Esophagus squamous epithelium (tissue), 5 donors: ENCODE measurements at regions not wholly inside any gene's neighbourhood (a gene's known extent, or its start where the extent isn't known, plus 50 kb on each side); places are given as distances from the start of the nearest gene placed in this dataset.

Source experiments
- DNase-seq: peaks from one replicate; lab custom pipeline; 2025; lab: John Stamatoyannopoulos, UW
- H3K27ac ChIP-seq, 4 donors: fragments of 200-600 bp; sonication (generic); one replicate each; pipeline ENCODE4 v1.5.1; 2016 to 2019; ENCODE audit warnings: mild to moderate bottlenecking in 1 of 4
- H3K27me3 ChIP-seq, 4 donors: fragments of 200-600 bp; sonication (generic); 1 replicate in 3 of 4; 2 replicates in 1 of 4; pipeline versions ENCODE4 v1.5.1 to v1.6.0; 2017 to 2021; ENCODE audit warnings: antibody characterized with exemption in 1 of 4
- H3K36me3 ChIP-seq, 3 donors: fragments of 200-600 bp; sonication (generic); one replicate each; pipeline ENCODE4 v1.5.1; 2016 to 2019
- H3K4me1 ChIP-seq, 3 donors: fragments of 200-600 bp; sonication (generic); one replicate each; pipeline ENCODE4 v1.5.1; 2017 to 2019
- H3K4me3 ChIP-seq, 4 donors: fragments of 200-600 bp; sonication (generic); 1 replicate in 3 of 4; 2 replicates in 1 of 4; pipeline ENCODE4 v1.5.1; 2016 to 2019; ENCODE audit warnings: mild to moderate bottlenecking in 2 of 4, moderate library complexity in 1 of 4
- H3K9me3 ChIP-seq, 3 donors: fragments of 200-600 bp; sonication (generic); one replicate each; pipeline ENCODE4 v1.5.1; 2016 to 2019
- CTCF ChIP-seq, 6 experiments: fragments of 450-650 bp in 4 of 6; fragments of 200-600 bp in 2 of 6; sonication (generic) in 2 of 6; IDR thresholded peaks; one replicate each; pipeline ENCODE4 v1.5.1; 2016 to 2019; ENCODE audit warnings: antibody characterized with exemption in 6 of 6, mild to moderate bottlenecking in 4 of 6, moderate library complexity in 4 of 6
- POLR2A ChIP-seq, 4 donors: fragments of 450-650 bp; IDR thresholded peaks; one replicate each; pipeline ENCODE4 v1.6.1; 2017; ENCODE audit warnings: antibody characterized with exemption in 4 of 4, mild to moderate bottlenecking in 4 of 4, moderate library complexity in 3 of 4
- WGBS, 2 donors: methylation state at CpG; one replicate each; pipeline ENCODE4 v1.1.5; 2018; 5-methylcytosine and 5-hydroxymethylcytosine counted together
- intact Hi-C: fragments of 100-400 bp; cut with DNase I; formaldehyde crosslinking; loops from one replicate; pipeline ENCODE4 v1.15.0; 2022
- donor health status: DM: yes; HTN: yes; CAD: no.

DNA sequence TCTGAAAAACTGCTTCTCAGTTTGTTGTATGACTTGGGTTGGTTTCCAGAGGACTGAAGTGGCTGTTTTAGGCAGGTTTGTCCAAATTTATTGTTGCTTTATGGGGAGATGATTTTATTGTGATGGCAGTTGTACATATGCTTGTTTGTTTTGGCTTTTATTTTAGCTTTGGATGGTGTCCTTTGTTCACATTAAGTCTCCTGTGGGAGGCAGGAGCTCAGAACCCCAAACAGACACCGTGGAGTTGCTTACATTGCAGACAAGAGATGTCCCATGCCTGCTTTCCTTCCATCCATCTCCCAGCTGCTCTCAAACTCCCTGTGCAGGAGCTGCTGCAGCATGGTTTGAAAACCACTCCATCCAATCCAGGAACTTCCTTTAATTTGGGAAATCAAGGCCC lies 414.7 kb downstream of the LPIN1 start:
- TF ChIP-seq POLR2A (IDR thresholded peaks at IDR 0.05) (no peak), CTCF (IDR thresholded peaks at IDR 0.05) (no peak)
- Histone ChIP-seq H3K27me3 (peaks cover 0 to 5% (median 0%) of the 10 kb centered on the region in 4 donors), H3K4me3 (no peak overlapping the region), H3K4me1 (peaks cover 6 to 7% (median 6%) of the 10 kb centered on the region in 3 donors), H3K27ac (no peak overlapping the region), H3K9me3 (no peaks in the 10 kb centered on the region), H3K36me3 (no peaks in the 10 kb centered on the region)
- intact Hi-C loops = no loop called here
- DNase-seq = no peak
- 22 to 38% methylated on average over 1 of the region's 1 CpG for WGBS, 2 donors

- Histone ChIP-seq H3K36me3 (no peaks in the 10 kb centered on the region), H3K27ac (no peak overlapping the region), H3K4me1 (no peaks in the 10 kb centered on the region), H3K4me3 (no peak overlapping the region), H3K27me3 (peaks cover 0 to 5% (median 0%) of the 10 kb centered on the region in 4 donors), H3K9me3 (no peaks in the 10 kb centered on the region)
- TF ChIP-seq POLR2A (IDR thresholded peaks at IDR 0.05) (no peak), CTCF (IDR thresholded peaks at IDR 0.05) (no peak)
- intact Hi-C loops = no loop called here
- 86 to 90% methylated on average over 12 of the region's 12 CpGs for WGBS, 2 donors
- DNase-seq = no peak
Observed at GRCh38 chr2:12162269-12163247, 416.1 kb downstream of the LPIN1 start.

DNA sequence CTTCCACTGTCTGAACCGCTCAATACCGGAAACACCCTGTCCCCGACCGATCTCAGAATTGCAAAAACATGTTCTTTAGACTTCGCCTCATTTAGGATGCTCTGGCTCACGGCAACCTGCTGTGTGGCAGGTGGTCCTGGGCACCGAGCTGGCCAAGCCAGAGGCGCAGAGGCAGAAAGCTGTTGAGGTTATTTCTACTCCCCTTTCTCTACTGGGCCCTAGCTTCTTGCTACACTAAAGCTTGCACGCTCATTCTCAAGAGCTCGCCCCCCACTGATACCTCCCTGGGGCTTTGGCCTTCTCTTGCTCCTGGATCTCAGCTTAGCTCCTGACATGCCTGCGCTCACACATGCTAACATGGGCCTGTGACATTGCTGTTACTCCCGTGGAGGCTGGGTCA lies 417.4 kb downstream of the LPIN1 start:
- TF ChIP-seq POLR2A (IDR thresholded peaks at IDR 0.05) (no peak), CTCF (IDR thresholded peaks at IDR 0.05) (no peak)
- no peak overlapping the region for H3K27ac ChIP-seq
- no peak overlapping the region for H3K4me3 ChIP-seq
- no peak for DNase-seq
- intact Hi-C loops = no loop called here
- WGBS, 2 donors = 88 to 91% methylated on average over 9 to 12 of the region's 12 CpGs
- H3K36me3 ChIP-seq = no peaks in the 10 kb centered on the region
- no peaks in the 10 kb centered on the region for H3K9me3 ChIP-seq
- H3K27me3 ChIP-seq = peaks cover 0 to 5% (median 0%) of the 10 kb centered on the region in 4 donors
- peaks cover 2 to 12% (median 3%) of the 10 kb centered on the region in 3 donors for H3K4me1 ChIP-seq

GRCh38 chr2:12164689-12165088 lies 418.3 kb downstream of the LPIN1 start:
- no peak for TF ChIP-seq CTCF (IDR thresholded peaks at IDR 0.05)
- TF ChIP-seq POLR2A (IDR thresholded peaks at IDR 0.05) = no peak
- DNase-seq = no peak
- no peaks in the 10 kb centered on the region for H3K9me3 ChIP-seq
- H3K27ac ChIP-seq = no peak overlapping the region
- no peaks in the 10 kb centered on the region for H3K36me3 ChIP-seq
- H3K4me3 ChIP-seq = no peak overlapping the region
- H3K27me3 ChIP-seq = peaks cover 0 to 5% (median 0%) of the 10 kb centered on the region in 4 donors
- peaks cover 7 to 20% (median 11%) of the 10 kb centered on the region in 3 donors for H3K4me1 ChIP-seq
- 82 to 84% methylated on average over 5 of the region's 5 CpGs for WGBS, 2 donors
- intact Hi-C loops = no loop called here
